Mesenchymal stem cell (in vitro differentiated cells and primary cell): ENCODE measurements at regions not wholly inside any gene's neighbourhood (a gene's known extent, or its start where the extent isn't known, plus 50 kb on each side); places are given as distances from the start of the nearest gene placed in this dataset.

Source experiments
- DNase-seq: peaks from one replicate; pipeline ENCODE4 v3.0.0-alpha.2; 2013
- H2AFZ ChIP-seq: one replicate; pipeline ENCODE4 v1.6.1; 2013; ENCODE audit warnings: low read depth, mild to moderate bottlenecking, control low read depth, inconsistent platforms, low read length, moderate library complexity
- H2AK5ac ChIP-seq: 2 replicates; pipeline ENCODE4 v1.6.1; 2013; ENCODE audit warnings: low read length, moderate library complexity, mild to moderate bottlenecking, inconsistent platforms; ENCODE audit not compliant: severe bottlenecking
- H2BK120ac ChIP-seq: one replicate; pipeline ENCODE4 v1.6.1; 2013; ENCODE audit warnings: low read depth, mild to moderate bottlenecking, inconsistent platforms, low read length, moderate library complexity
- H2BK12ac ChIP-seq, 2 experiments: one replicate each; pipeline ENCODE4 v1.6.1; 2013; ENCODE audit warnings: inconsistent platforms in 2 of 2, low read length in 2 of 2, mild to moderate bottlenecking in 2 of 2, moderate library complexity in 2 of 2, control low read depth in 1 of 2
- H2BK15ac ChIP-seq: one replicate; pipeline ENCODE4 v1.6.1; 2013; ENCODE audit warnings: mild to moderate bottlenecking, low read depth, inconsistent platforms; ENCODE audit not compliant: poor library complexity, severe bottlenecking
- H2BK5ac ChIP-seq: 2 replicates; pipeline ENCODE4 v1.6.1; 2013; ENCODE audit warnings: low read depth, mild to moderate bottlenecking, low read length, control low read depth, inconsistent platforms; ENCODE audit not compliant: poor library complexity, severe bottlenecking
- H3K14ac ChIP-seq, 2 experiments: one replicate each; pipeline ENCODE4 v1.6.1; 2013; ENCODE audit warnings: inconsistent platforms in 2 of 2, low read length in 2 of 2, control low read depth in 1 of 2, mild to moderate bottlenecking in 1 of 2, moderate library complexity in 1 of 2
- H3K18ac ChIP-seq, 2 experiments: one replicate each; pipeline ENCODE4 v1.6.1; 2013; ENCODE audit warnings: inconsistent platforms in 2 of 2, low read length in 2 of 2, control low read depth in 1 of 2, low read depth in 1 of 2, mild to moderate bottlenecking in 1 of 2
- H3K23ac ChIP-seq, 2 experiments: one replicate each; pipeline ENCODE4 v1.6.1; 2013; ENCODE audit warnings: inconsistent platforms in 2 of 2, low read length in 2 of 2, mild to moderate bottlenecking in 2 of 2, moderate library complexity in 2 of 2, control low read depth in 1 of 2
- H3K27ac ChIP-seq: 2 replicates; pipeline ENCODE4 v1.5.1; 2013; ENCODE audit warnings: mild to moderate bottlenecking, moderate library complexity, low read length, control low read depth, inconsistent platforms; ENCODE audit not compliant: poor library complexity, severe bottlenecking
- H3K27me3 ChIP-seq, 2 experiments: 2 replicates each; pipeline versions ENCODE4 v1.6.1 to v1.7.0; 2013; ENCODE audit warnings: low read length in 2 of 2, mild to moderate bottlenecking in 2 of 2, moderate library complexity in 2 of 2, control low read depth in 1 of 2, inconsistent platforms in 1 of 2; ENCODE audit not compliant: control insufficient read depth in 1 of 2, insufficient read depth in 1 of 2
- H3K36me3 ChIP-seq, 2 experiments: 2 replicates each; pipeline versions ENCODE4 v1.6.1 to v1.7.0; 2013; ENCODE audit warnings: low read length in 2 of 2, control low read depth in 1 of 2, inconsistent platforms in 1 of 2, low read depth in 1 of 2, mild to moderate bottlenecking in 1 of 2; ENCODE audit not compliant: insufficient read depth in 2 of 2, control insufficient read depth in 1 of 2
- H3K4ac ChIP-seq, 2 experiments: one replicate each; pipeline ENCODE4 v1.6.1; 2013; ENCODE audit warnings: inconsistent platforms in 2 of 2, low read length in 2 of 2, mild to moderate bottlenecking in 2 of 2, moderate library complexity in 2 of 2, control low read depth in 1 of 2, low read depth in 1 of 2
- H3K4me1 ChIP-seq: 2 replicates; pipeline ENCODE4 v1.6.1; 2013; ENCODE audit warnings: low read depth, low read length, control low read depth; ENCODE audit not compliant: control insufficient read depth, insufficient read depth
- H3K4me2 ChIP-seq: 2 replicates; pipeline ENCODE4 v1.6.1; 2013; ENCODE audit warnings: low read length, mild to moderate bottlenecking, inconsistent platforms; ENCODE audit not compliant: poor library complexity, severe bottlenecking
- H3K4me3 ChIP-seq, 2 experiments: 2 replicates each; pipeline versions ENCODE4 v1.5.1 to v1.7.0; 2013; ENCODE audit warnings: low read length in 2 of 2, mild to moderate bottlenecking in 2 of 2, control low read depth in 1 of 2, low read depth in 1 of 2; ENCODE audit not compliant: insufficient read depth in 1 of 2
- H3K79me1 ChIP-seq: replicated peaks from 2 replicates; pipeline ENCODE4 v1.6.1; 2013; ENCODE audit warnings: mild to moderate bottlenecking, control low read depth, low read length, inconsistent platforms; ENCODE audit not compliant: poor library complexity, severe bottlenecking
- H3K9ac ChIP-seq: 2 replicates; pipeline ENCODE4 v1.7.0; 2013; ENCODE audit warnings: mild to moderate bottlenecking, low read length, moderate library complexity
- H3K9me3 ChIP-seq: 2 replicates; pipeline ENCODE4 v1.7.0; 2013; ENCODE audit warnings: mild to moderate bottlenecking, low read length; ENCODE audit not compliant: control insufficient read depth
- H4K8ac ChIP-seq: one replicate; pipeline ENCODE4 v1.6.1; 2013; ENCODE audit warnings: inconsistent platforms, mild to moderate bottlenecking, low read length, moderate library complexity
- H4K91ac ChIP-seq: one replicate; pipeline ENCODE4 v1.6.1; 2013; ENCODE audit warnings: mild to moderate bottlenecking, low read length, inconsistent platforms
- WGBS: methylation state at CpG from one replicate; pipeline ENCODE4 v1.1.7; 2013; ENCODE audit warnings: mixed read lengths; 5-methylcytosine and 5-hydroxymethylcytosine counted together

DNA sequence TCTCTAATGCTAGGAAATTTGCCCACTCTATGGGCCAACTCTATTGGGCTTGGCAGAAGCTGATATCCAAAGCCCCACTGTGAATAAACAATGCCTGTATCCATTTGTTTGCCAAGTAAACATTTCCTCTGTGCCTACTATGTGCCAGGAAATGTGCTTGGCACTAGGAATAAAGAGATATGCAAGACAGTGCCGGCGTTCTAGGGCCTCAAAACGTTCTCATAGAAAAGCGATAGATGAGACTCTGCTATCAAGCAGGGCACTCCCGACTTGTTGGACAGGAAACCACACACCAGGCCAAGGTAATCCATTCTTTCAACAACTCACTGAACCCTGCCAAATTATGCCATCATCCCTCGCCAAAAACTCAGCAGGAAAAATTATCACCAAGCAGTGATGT is 196.7 kb downstream of the IPMK start:
- H3K9me3 ChIP-seq: no peaks in the 10 kb centered on the region
- no peak overlapping the region for H2BK5ac ChIP-seq
- no peak overlapping the region for H2AFZ ChIP-seq
- H3K4me3 ChIP-seq: no peak overlapping the region
- no peak overlapping the region for H2AK5ac ChIP-seq
- H3K23ac ChIP-seq: no peak overlapping the region
- no peak overlapping the region for H4K8ac ChIP-seq
- 85% methylated on average over 5 of the region's 6 CpGs for WGBS
- no peak overlapping the region for H3K14ac ChIP-seq
- H3K4ac ChIP-seq: no peak overlapping the region
- no peak overlapping the region for H3K4me2 ChIP-seq
- H2BK15ac ChIP-seq: no peak overlapping the region
- no peak overlapping the region for H2BK12ac ChIP-seq
- no peak overlapping the region for H3K9ac ChIP-seq
- H3K18ac ChIP-seq: no peak overlapping the region
- H4K91ac ChIP-seq: no peak overlapping the region
- no peaks in the 10 kb centered on the region for H3K36me3 ChIP-seq
- no peak for DNase-seq
- H3K27ac ChIP-seq: no peak overlapping the region
- H2BK120ac ChIP-seq: no peak overlapping the region
- H3K79me1 ChIP-seq: no peaks in the 10 kb centered on the region
- no peaks in the 10 kb centered on the region for H3K4me1 ChIP-seq
- peaks cover 0 to 61% of the 10 kb centered on the region in 2 experiments for H3K27me3 ChIP-seq

DNA sequence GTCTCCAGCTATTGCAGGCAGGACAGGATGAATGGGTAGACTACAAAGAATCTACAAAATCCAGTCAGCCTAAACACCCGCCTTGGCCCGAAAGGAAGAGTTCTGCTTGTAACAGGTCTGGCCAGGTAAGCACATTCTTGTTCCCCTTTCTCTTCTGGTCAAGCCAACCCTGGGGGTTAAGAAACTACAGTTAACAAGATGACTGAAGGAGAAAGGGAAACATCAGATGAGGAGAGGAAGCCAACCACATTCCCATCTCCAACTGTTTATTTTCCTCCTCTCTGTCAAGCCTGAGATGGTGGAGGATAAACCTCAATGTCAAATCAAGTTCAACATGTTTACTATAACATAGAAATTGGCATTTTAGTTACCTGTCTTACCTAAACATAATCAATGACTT is 198.9 kb downstream of the IPMK start:
- no peak overlapping the region for H2BK120ac ChIP-seq
- peaks cover 0 to 68% of the 10 kb centered on the region in 2 experiments for H3K27me3 ChIP-seq
- WGBS: no CpG with 5 or more reads among the region's 2 CpGs
- H2AFZ ChIP-seq: no peak overlapping the region
- no peak overlapping the region for H3K4me2 ChIP-seq
- H3K14ac ChIP-seq: no peak overlapping the region
- DNase-seq: no peak
- no peak overlapping the region for H2AK5ac ChIP-seq
- H2BK15ac ChIP-seq: no peak overlapping the region
- H3K4me3 ChIP-seq: no peak overlapping the region
- H3K23ac ChIP-seq: no peak overlapping the region
- no peak overlapping the region for H2BK12ac ChIP-seq
- no peak overlapping the region for H2BK5ac ChIP-seq
- no peaks in the 10 kb centered on the region for H3K36me3 ChIP-seq
- H3K18ac ChIP-seq: no peak overlapping the region
- no peak overlapping the region for H4K91ac ChIP-seq
- H3K4ac ChIP-seq: no peak overlapping the region
- no peaks in the 10 kb centered on the region for H3K9me3 ChIP-seq
- H3K9ac ChIP-seq: no peak overlapping the region
- no peaks in the 10 kb centered on the region for H3K79me1 ChIP-seq
- no peak overlapping the region for H3K27ac ChIP-seq
- H4K8ac ChIP-seq: no peak overlapping the region
- H3K4me1 ChIP-seq: peaks cover 2% of the 10 kb centered on the region

DNA sequence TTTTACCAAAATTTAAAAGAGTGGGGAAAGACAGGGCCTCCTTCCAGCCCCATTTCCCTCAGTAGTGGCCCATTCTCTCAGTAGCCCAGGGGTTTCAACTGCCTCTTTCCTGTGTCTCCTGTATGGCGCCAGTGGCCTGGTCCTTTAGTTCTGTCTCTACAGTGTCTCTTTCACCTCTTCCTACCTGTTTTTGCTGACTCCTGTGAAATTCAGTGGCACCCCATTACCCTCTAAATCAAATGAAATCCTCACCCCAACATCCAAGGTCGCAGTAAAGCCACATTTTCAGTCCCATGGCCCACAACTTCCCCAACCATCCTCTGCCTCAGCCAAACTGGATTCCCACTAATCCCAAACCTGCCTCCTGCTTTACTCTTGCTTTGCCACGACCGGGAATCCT is 200.7 kb downstream of the IPMK start:
- 71% methylated on average over 3 of the region's 4 CpGs for WGBS
- Histone ChIP-seq H3K4me3 (no peak overlapping the region), H3K4me2 (no peak overlapping the region), H3K27me3 (peaks cover 0 to 70% of the 10 kb centered on the region in 2 experiments), H3K79me1 (no peaks in the 10 kb centered on the region), H2AK5ac (no peak overlapping the region), H3K4ac (no peak overlapping the region), H3K9me3 (no peaks in the 10 kb centered on the region), H3K4me1 (peaks cover 2% of the 10 kb centered on the region), H3K18ac (no peak overlapping the region), H2BK15ac (no peak overlapping the region), H4K91ac (no peak overlapping the region), H3K23ac (no peak overlapping the region), H3K14ac (no peak overlapping the region), H2AFZ (no peak overlapping the region), H2BK5ac (no peak overlapping the region), H4K8ac (no peak overlapping the region), H3K27ac (no peak overlapping the region), H3K36me3 (no peaks in the 10 kb centered on the region), H2BK120ac (no peak overlapping the region), H2BK12ac (no peak overlapping the region), H3K9ac (no peak overlapping the region)
- DNase-seq: no peak

DNA sequence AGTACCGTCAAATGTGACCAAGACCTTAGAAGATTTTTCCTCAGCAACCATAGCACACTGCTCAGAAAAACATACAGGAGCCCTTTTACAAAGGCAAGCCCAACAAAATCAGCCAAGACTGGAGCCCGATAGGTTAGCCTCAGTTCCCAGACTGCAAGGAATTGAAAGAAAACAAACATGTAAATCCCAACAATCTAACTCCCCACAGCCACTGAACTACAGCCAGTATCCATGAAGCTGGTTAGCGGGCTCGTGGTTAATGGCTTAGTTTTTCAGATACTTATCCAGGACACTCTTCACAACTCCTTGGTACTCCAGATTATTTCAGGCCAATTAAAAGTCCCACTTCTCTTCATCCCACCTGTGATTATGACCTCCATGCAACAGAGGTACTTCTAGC is 201.6 kb downstream of the IPMK start:
- Histone ChIP-seq H3K27me3 (peaks cover 0 to 63% of the 10 kb centered on the region in 2 experiments), H3K4me3 (no peak overlapping the region), H2BK15ac (no peak overlapping the region), H3K18ac (no peak overlapping the region), H4K8ac (no peak overlapping the region), H3K23ac (no peak overlapping the region), H2BK12ac (no peak overlapping the region), H2AFZ (no peak overlapping the region), H3K4me1 (peaks cover 2% of the 10 kb centered on the region), H3K27ac (no peak overlapping the region), H2BK5ac (no peak overlapping the region), H3K79me1 (no peaks in the 10 kb centered on the region), H3K9me3 (no peaks in the 10 kb centered on the region), H3K9ac (no peak overlapping the region), H2AK5ac (no peak overlapping the region), H2BK120ac (no peak overlapping the region), H3K14ac (no peak overlapping the region), H3K36me3 (no peaks in the 10 kb centered on the region), H4K91ac (no peak overlapping the region), H3K4ac (no peak overlapping the region), H3K4me2 (no peak overlapping the region)
- no peak for DNase-seq
- WGBS: 68% methylated on average over 4 of the region's 4 CpGs
